ENCODE measurements at regions not wholly inside any gene's neighbourhood (a gene's known extent, or its start where the extent isn't known, plus 50 kb on each side); places are given as distances from the start of the nearest gene placed in this dataset.

DNA sequence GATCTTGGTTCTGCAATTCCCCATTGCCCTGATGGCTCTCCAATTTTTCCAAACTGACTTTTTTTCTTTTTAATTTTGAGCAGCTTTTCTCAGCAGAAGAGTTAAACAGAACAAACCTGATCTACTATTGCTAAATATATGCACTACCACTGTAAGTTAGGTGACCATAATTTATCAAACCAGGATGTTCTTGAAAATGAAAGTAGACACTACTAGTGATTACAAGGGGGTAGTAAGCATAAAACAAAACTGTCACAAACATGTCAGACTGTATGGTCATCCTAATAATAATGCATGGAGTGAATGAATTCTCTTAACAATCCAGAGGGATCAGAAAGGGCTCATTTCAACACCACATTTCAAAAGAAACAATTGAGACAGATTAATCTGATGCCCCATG lies 183.0 kb upstream of the FOXN3 start:
- no peak for DNase-seq

GRCh38 chr14:89598548-89599186 lies 181.6 kb upstream of the FOXN3 start:
- DNase-seq, result no peak

- DNase-seq, result no peak
Measured at GRCh38 chr14:89592961-89593360, 175.9 kb upstream of the FOXN3 start.

DNA sequence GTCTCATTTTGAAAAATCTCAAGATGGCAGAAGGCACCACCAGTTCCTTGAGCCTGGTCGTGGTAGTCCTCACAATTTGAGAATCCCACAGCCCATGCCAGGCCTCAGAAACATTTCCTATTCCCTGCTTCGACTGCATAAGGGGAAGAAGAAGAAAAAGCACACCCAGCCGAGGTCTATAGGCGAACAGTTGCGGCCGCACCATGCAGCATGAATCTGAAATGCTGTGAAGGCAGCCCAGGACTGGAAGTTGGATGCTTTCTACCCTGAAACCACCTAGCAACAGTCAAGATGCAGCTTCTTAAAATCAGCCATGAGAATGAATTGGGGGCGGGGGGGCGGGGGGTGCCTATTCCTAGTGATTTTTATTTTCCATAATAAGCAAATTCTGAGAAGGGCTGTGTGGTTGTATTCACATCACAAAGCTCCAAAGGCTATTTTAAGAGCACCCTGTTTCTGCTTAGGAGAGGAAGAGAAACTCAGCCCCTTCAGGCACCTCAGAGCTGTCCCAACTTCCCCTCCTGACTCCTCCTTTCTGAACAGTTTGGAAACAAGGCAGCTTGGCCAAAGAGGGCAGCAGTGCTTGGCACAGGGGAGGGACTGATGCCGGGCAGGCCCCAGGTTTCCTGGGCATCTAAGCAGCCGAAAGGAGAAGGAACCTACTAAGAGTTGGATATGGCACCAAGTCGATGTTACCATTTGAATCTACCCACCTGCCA lies 172.5 kb upstream of the FOXN3 start:
- peak; percentile 14 for DNase-seq

- no peak for DNase-seq
Measured at GRCh38 chr14:89588840-89589296, 171.8 kb upstream of the FOXN3 start.

DNA sequence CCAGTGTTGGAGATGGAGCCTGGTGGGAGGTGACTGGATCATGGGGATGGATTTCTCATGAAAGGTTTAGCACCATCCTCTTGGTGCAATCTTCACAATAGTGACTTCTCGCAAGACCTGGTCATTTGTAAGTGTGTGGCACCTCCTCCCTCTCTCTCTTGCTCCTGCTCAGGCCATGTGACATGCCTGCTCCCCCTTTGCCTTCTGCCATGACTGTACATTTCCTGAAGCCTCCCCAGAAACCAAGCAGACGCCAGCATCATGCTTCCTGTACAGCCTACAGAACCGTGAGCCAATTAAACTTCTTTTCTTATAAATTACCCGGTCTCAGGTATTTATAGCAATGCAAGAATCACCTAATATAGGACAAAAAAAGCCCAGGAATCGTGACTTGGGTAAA lies 171.0 kb upstream of the FOXN3 start:
- DNase-seq, result no peak

GRCh38 chr14:89587136-89587420 lies 170.0 kb upstream of the FOXN3 start:
- DNase-seq, result no peak

DNA sequence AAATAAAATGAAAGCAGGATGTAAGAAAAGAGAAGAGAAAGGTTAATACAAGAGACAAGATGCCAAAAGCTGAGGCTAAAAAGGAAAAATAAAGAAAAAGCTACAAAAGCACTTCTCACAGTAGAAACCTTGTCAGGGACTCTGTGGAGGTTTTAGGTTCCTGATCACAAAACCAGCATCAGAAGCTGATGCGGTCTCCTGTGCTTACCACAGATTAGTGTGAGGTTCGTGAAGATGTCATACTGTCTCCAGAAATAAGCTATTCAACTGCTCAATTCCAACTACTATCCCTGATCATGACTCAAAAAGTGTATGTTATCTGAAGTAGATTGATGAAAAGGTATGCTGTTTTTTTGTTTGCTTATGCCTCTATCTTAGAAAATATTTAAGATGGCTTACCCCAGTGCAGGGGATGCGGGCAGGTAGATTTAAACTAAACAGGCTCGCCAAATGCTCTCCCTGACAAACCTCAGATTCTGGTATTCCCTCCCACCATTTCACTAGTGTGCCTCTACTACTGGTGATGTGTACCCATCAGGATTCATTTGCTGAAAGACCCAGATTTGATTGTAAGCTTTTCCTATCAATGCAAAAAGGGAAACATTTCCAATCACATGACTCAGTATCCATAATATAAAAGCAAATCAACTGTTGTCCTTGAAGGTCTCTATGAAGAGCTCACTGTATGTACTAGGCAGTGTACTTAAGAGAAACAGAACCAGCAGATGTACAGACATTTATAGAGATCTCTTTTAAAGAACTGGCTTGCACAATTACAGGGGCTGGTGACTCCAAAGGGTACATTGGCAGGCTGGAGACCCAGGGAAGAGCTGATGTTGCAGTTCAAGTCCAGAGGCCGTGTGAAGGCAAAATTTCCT lies 169.5 kb upstream of the FOXN3 start:
- DNase-seq, result no peak

DNA sequence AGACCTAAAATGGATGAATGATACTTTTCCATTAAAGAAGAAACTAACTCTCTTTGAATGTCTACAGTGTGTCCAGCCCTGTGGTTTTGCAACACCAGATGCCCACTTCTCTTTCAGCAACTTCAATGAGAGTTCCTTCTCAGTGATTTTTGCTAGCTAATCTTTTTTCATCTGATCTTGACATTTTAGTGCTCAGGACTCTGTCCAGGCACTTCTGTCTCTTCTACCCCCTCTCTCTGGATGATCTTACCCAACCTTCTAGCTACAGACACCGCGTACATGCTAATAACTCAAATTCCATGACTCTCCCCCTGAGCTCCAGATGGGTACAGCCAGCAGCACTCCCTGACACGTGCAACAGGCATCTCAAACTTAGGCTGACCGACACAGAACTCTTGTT lies 161.1 kb upstream of the FOXN3 start:
- DNase-seq, result no peak

GRCh38 chr14:89576960-89577359 lies 159.9 kb upstream of the FOXN3 start:
- DNase-seq, result no peak

DNA sequence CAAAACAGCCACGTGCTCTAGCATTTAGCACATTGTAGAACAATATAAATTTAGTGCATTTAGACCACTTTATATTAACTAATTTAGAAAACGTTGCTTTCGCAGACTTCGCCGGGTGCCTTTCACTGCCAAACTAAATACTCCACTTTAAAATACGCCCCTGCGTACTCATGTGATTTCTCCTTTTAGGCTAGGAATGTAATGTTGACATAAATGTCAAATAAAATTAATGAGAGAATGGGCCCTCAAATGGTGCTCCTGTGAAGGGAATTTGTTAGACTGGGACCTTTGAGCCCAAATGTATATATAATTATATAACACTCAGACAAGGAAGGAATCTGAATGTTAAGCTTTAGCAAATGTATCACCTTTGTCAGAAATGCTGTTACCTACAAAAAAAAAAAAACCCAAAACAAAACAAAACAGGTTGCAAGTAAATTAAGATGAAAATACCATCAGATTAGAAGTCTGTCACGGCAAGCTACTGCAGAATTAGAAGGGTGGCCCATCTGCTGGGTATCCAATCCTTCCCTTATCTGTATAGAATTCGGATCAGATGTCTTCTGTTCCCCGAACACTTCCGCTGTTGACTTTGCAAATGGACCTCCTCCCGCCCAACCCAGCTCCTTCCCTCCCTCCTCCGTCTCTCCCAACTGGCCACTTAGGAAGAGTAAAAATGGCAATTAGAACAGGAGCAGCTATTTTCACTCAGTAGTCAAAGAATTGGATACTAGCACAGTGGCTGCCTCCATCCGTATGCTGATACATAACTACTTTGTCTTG lies 159.3 kb upstream of the FOXN3 start:
- DNase-seq, result no peak

DNA sequence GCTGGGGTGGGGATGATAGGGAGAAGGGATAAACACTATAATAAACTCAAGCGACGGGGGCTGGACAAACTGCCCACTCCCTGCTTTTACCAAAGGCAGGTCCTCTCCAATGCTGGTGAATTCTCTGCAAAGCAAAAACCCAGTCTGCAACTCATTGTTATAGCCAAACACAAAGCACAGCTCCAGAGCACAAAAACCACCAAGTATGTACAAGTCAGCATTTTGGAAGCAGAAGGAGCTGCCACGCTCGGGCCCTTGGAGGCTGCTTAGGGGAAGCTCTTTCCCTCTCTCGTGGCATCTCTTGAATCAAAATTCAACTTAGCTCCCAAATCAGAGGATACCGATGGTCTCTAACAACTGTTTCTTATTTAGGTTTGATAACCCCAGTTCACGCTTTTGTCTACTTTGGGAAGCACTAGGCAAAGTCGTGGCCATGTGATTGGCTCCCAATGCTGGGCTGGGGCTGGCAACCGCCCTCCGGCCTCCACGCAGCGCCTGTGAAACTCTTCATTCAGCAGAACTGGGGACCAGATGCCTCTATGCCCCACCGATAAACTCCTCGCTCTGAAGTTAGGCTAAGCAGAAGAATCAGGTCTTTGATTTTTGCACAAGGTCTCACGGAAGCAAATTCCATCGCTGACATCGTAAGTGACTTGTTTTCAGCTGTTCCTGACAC lies 158.5 kb upstream of the FOXN3 start:
- peak; percentile 34 for DNase-seq

DNA sequence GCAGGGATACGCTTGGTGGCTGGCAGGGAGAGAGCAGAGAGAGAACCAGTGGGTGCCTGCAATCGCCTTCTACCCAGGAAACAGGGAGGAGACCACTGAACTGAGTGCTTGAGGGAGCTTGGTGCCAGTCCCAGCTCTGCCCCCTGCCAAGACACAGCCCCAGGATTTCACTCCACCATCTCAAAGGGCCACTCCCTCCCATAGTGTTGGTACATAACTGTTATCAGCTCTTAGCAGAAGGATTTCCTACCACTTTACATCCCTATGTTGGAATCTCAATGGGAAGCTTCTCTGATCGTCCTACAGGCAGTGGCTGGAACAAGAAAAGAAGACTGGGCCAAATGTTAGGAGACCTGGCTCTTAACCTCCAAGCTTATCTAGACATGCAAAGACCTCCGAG lies 157.4 kb upstream of the FOXN3 start:
- no peak for DNase-seq

DNA sequence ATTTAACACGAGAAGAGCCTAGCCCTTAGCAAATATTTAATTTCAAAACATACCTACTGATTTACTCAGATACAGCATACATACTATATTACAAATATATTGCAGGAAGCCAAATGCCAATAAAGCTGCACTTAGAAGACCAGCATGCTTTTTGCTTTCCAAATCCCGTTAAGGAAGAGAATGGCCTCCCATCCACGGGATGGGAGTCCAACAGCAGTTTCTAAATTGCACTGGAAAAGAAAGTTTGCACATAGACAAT lies 156.3 kb upstream of the FOXN3 start:
- DNase-seq, result no peak

GRCh38 chr14:89572596-89573398 lies 155.8 kb upstream of the FOXN3 start:
- DNase-seq, result no peak

DNA sequence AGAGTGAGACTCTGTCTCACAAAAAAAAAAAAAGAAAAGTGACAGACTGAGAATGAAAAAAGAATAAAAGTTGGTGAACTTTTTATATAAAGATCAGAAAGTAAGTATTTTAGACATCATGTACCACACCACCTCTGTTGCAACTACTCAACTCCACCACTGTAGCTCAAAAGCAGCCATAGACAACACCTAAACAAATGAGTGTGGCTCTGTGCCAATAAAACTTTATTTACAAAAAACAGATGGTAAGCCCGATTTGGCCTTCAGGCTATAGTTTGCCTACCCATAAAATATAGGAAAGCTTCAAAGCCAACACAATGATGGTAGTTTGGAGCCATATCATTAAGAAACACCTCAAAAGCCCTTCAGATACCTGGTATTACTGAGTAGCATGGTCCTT lies 154.5 kb upstream of the FOXN3 start:
- no peak for DNase-seq

DNA sequence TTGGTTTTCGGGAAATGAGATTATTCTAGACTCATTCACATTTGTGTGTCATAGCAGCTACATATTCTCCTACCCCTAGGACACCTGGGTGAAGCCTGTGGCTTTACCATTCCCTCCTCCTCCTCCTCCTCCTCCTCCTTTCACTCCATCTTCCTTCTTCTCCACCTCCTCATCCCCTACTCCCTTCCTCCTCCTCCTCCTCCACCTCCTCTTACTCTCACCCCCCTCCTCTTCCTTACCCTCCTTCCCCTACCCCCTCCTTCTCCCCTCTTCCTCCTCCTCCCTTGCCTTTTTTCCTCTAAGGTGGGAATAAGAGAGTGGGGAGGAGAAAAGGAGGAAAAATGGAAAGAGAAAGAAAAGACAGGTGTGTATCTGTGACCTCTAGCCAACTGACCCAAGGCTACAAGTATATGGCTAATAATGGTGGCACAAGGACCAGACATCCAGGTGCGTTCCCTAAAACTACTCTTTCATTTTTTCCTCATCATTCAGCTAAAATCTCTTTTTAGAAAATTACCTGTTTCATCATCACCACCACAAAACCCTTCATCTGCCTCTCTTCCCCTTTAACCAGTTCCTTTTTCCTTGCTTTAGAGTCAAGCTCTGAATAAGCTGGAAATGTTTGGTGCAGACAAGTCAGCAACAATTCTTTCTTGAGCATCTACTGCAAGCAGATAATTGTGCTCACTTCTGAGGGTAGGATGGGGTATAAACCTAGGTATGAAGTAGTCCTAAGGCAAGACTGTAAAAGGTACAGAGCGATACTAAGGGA lies 149.8 kb upstream of the FOXN3 start:
- DNase-seq, result no peak

DNA sequence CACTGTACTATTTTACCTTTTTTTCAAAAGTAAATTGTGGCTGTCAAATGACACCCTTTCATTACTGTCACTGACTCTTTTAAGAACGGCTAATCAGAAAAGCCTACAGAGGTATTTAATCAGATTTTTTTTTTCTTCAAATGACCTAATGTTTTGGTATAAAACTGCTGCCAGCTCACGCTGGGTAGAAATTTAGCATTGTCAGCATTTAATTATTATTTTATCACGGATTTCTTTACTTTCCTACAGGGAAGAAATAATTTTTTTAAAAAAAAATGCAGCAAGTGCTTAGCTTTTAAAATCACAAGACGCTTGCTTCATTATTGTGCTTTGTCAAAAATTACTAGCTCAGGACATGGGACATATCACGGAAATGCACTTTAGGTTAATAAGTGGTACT lies 149.1 kb upstream of the FOXN3 start:
- no peak for DNase-seq

GRCh38 chr14:89565607-89566006 lies 148.6 kb upstream of the FOXN3 start:
- DNase-seq, result no peak

DNA sequence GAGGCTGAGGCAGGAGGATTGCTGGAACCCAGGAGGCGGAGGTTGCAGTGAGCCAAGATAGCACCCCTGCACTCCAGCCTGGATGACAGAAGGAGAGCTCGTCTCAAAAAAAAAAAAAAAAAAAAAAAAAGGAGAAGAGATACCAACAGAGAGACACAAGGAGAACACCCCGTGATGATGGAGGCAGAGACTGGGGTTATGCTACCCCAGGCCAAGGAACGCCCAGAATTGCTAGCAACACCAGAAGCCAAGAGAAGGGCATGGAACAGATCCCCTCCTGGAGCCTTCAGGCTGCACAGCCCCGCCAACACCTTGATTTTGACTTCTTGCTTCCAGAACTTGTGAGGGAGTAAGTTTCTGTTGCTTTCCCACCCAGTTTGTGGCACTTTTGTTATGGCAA lies 148.0 kb upstream of the FOXN3 start:
- DNase-seq, result no peak

DNA sequence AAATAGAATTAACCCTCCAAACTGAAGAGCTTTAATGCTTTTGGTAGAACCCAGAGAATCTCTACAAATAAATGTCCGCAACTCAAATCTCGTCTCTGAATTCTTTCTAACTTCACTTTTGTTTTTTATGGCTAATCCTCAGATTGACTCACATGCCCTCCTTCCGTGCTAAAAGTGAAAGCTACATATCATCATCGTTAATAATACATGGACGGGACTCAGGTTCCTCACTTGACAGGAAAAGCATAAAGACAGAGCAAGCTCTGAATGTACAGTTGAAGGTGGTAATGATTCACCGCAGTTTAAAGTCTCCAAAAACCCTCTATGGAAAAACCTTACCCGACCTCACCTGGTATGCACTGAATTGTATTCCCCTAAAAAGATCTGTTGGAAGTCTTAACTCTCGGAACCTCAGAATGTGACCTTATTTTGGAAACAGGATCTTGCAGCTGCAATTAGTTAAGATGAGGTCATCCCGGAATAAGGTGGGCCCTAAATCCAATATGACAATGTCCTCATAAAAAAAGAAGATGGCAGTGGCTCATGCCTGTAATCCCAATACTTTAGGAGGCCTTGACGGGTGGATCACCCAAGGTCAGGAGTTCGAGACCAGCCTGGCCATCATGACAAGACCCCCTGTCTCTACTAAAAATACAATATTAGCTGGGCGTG lies 147.4 kb upstream of the FOXN3 start:
- no peak for DNase-seq
